Pancreas (tissue), 10 donors: ENCODE measurements at regions not wholly inside any gene's neighbourhood (a gene's known extent, or its start where the extent isn't known, plus 50 kb on each side); places are given as distances from the start of the nearest gene placed in this dataset.

Experiments
- ATAC-seq, 4 donors: fragments of 200-7000 bp; cut with Tn5 transposase; one replicate each; pipeline versions ENCODE4 v1.8.0 to v1.9.1; 2020; ENCODE audit warnings: mild to moderate bottlenecking in 4 of 4, moderate library complexity in 4 of 4
- DNase-seq, 6 donors: peaks; one replicate each; pipeline ENCODE4 v3.0.0-alpha.2; 2020
- FAIRE-seq: peaks from 2 replicates; lab custom pipeline; 2012; peaks lifted over from hg19 to GRCh38; lab: Jason Lieb, UNC
- H3K27ac ChIP-seq, 4 donors: fragments of 200-600 bp; sonication (generic); 1 replicate in 3 of 4; 2 replicates in 1 of 4; pipeline versions ENCODE4 v1.5.0 to v1.8.0; 2020
- H3K27me3 ChIP-seq, 4 donors: fragments of 200-600 bp; one replicate each; pipeline ENCODE4 v1.8.0; 2021
- H3K36me3 ChIP-seq, 3 donors: fragments of 200-600 bp; sonication (generic) in 1 of 3; one replicate each; pipeline versions ENCODE4 v1.5.0 to v1.8.0; 2020 to 2021
- H3K4me1 ChIP-seq, 3 donors: fragments of 200-600 bp; one replicate each; pipeline ENCODE4 v1.8.0; 2021
- H3K4me3 ChIP-seq, 4 donors: fragments of 200-600 bp; sonication (generic) in 2 of 4; one replicate each; pipeline versions ENCODE4 v1.5.0 to v1.8.0; 2020 to 2021
- H3K9me3 ChIP-seq, 4 donors: fragments of 200-600 bp; one replicate each; pipeline ENCODE4 v1.8.0; 2021
- CTCF ChIP-seq, 4 donors: fragments of 200-600 bp; sonication (generic) in 3 of 4; IDR thresholded peaks; one replicate each; pipeline versions ENCODE4 v1.5.0 to v1.8.0; 2021; ENCODE audit warnings: antibody characterized with exemption in 4 of 4
- WGBS, 2 donors: extraction: QIAGEN DNeasy Blood & Tissue Kit; methylation state at CpG; one replicate each; pipeline ENCODE4 v1.1.7; 2013; 5-methylcytosine and 5-hydroxymethylcytosine counted together
- intact Hi-C, 3 donors: fragments of 100-400 bp; cut with DNase I; formaldehyde crosslinking; loops; one replicate each; pipeline versions ENCODE4 v1.11.1 to v1.14.2; 2022
- donor health status: healthy with polysubstance abuse.
- donor health status: DM: no; HTN: no; CAD: no; lungs with moderate emphysema.
- donor health status: DM: no; HTN: no; CAD: no.
- donor health status: control.
- donor health status: control.
- donor health status: Bipolar disorder and iron deficiency.
- donor health status: DM: yes; HTN: yes; CAD: no.
- donor health status: DM: no; HTN: no; CAD: no.
- donor health status: DM: no; HTN: no; CAD: no.
- donor health status: DM: yes; HTN: yes; CAD: no.

GRCh38 chr15:25959100-25959499 is 96.0 kb upstream of the ATP10A start:
- Histone ChIP-seq H3K27me3 (no peaks in the 10 kb centered on the region), H3K36me3 (no peaks in the 10 kb centered on the region), H3K9me3 (no peaks in the 10 kb centered on the region), H3K4me3 (no peak overlapping the region), H3K4me1 (no peaks in the 10 kb centered on the region), H3K27ac (no peak overlapping the region)
- WGBS, 2 donors, result 38 to 46% methylated on average over 1 of the region's 1 CpG
- no peak for FAIRE-seq
- no peak for ATAC-seq
- intact Hi-C loops, result no loop called here
- TF ChIP-seq CTCF (IDR thresholded peaks at IDR 0.05), result no peak
- no peak for DNase-seq

GRCh38 chr15:25955628-25956027 is 92.5 kb upstream of the ATP10A start:
- no peaks in the 10 kb centered on the region for H3K36me3 ChIP-seq
- no peak for TF ChIP-seq CTCF (IDR thresholded peaks at IDR 0.05)
- no peak overlapping the region for H3K27ac ChIP-seq
- H3K4me1 ChIP-seq, result no peaks in the 10 kb centered on the region
- H3K27me3 ChIP-seq, result no peaks in the 10 kb centered on the region
- no peaks in the 10 kb centered on the region for H3K9me3 ChIP-seq
- ATAC-seq, result no peak
- 73 to 75% methylated on average over 2 of the region's 2 CpGs for WGBS, 2 donors
- no peak for FAIRE-seq
- no peak for DNase-seq
- intact Hi-C loops, result no loop called here
- no peak overlapping the region for H3K4me3 ChIP-seq

GRCh38 chr15:25954398-25954797 is 91.3 kb upstream of the ATP10A start:
- no peaks in the 10 kb centered on the region for H3K36me3 ChIP-seq
- no peak for DNase-seq
- FAIRE-seq, result no peak
- 50 to 53% methylated on average over 4 of the region's 4 CpGs for WGBS, 2 donors
- H3K27me3 ChIP-seq, result no peaks in the 10 kb centered on the region
- no peak overlapping the region for H3K4me3 ChIP-seq
- H3K9me3 ChIP-seq, result no peaks in the 10 kb centered on the region
- no peak overlapping the region for H3K27ac ChIP-seq
- no peaks in the 10 kb centered on the region for H3K4me1 ChIP-seq
- no peak for ATAC-seq
- no peak for TF ChIP-seq CTCF (IDR thresholded peaks at IDR 0.05)
- intact Hi-C loops, result no loop called here

GRCh38 chr15:25950014-25950413 is 86.9 kb upstream of the ATP10A start:
- intact Hi-C loops, result no loop called here
- no peak for DNase-seq
- Histone ChIP-seq H3K4me3 (no peak overlapping the region), H3K27me3 (no peaks in the 10 kb centered on the region), H3K4me1 (no peaks in the 10 kb centered on the region), H3K36me3 (no peaks in the 10 kb centered on the region), H3K9me3 (no peaks in the 10 kb centered on the region), H3K27ac (no peak overlapping the region)
- ATAC-seq, result no peak
- no peak for FAIRE-seq
- WGBS, 2 donors, result 70 to 82% methylated on average over 2 of the region's 2 CpGs
- no peak for TF ChIP-seq CTCF (IDR thresholded peaks at IDR 0.05)

DNA sequence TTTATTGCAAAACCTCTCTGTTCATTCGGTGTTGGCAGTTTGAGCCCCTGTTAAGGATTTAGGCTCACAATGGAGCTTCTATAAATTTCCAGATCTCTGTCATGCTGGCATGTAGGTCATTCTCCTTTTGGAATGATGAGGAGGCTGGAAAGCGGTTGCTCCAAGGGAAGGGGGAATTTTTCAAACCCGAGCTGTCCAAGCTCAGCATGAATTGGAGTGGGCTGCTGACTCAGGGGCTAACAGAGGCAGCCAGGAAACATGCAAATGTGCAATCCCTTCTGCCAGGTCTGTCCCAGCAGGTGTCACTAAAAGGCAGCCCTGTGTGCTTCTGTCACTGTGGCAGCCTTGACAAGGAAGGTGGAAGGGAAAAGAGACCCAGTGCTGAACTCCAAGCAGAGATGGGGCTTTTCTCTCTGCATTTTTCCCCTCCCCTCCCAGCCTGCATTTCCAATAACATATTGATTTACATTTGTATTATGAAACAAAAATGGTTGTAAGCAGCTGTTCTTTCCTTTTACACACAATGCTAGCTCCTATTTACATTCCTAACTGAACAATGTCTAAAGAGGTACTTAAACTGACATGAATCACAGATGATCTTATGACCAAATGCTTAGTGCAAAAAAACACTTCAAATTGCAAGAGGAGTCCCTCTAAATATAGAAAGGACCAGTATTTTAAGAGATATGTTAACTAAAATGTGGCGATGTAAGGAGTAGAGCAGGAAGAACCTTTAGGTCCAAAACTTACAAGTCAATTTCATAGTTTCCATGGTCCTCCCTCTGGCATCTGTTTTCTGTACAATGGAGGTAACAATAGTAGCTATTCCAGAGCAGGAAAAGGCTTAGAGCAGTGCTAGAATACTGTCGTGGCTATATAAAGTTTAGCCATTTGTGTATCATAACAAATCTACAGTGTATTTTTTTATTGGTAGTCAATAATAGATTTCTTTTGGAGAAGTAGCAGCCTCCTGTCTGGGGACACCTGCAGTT is 84.5 kb upstream of the ATP10A start:
- H3K4me1 ChIP-seq, result no peaks in the 10 kb centered on the region
- no peaks in the 10 kb centered on the region for H3K27me3 ChIP-seq
- H3K36me3 ChIP-seq, result no peaks in the 10 kb centered on the region
- no peaks in the 10 kb centered on the region for H3K9me3 ChIP-seq
- intact Hi-C loops, result no loop called here
- DNase-seq, result peak in 1 of 6 donors; percentile 21
- no peak for TF ChIP-seq CTCF (IDR thresholded peaks at IDR 0.05)
- no peak for FAIRE-seq
- peak in 1 of 4 donors; percentile 34 for ATAC-seq
- no peak overlapping the region for H3K4me3 ChIP-seq
- 28 to 29% methylated on average over 5 of the region's 5 CpGs for WGBS, 2 donors
- no peak overlapping the region for H3K27ac ChIP-seq
